ENCODE measurements at regions not wholly inside any gene's neighbourhood (a gene's known extent, or its start where the extent isn't known, plus 50 kb on each side); places are given as distances from the start of the nearest gene placed in this dataset.

DNA sequence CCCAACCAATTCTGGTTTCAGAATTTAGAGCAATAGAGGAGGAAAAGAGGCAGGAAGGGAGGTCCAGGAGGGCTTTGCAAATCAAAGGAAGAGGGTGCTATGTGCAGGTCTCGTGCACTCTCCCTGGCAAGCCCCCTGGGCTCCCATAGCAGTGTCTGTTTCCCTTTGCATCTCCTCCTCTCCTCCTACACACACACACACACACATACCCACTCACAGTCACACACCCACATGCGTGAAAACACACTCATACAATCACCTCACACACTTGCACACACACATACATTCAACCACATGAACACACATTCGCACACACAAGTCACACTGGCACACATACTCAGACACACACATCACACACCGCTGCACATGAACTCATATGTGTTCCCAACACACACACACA, 105.3 kb downstream of the OAT start:
- TF ChIP-seq POLR2A (IDR thresholded peaks at IDR 0.05; ENCODE audit: low read depth, low read length) (no peak), CTCF (conservative IDR thresholded peaks at IDR 0.05; ENCODE audit: low read depth, low read length) (no peak), FOS (IDR thresholded peaks at IDR 0.05; ENCODE audit: low read depth, low read length) (no peak), SMC3 (IDR thresholded peaks at IDR 0.05; ENCODE audit: low read depth, low read length) (no peak), RFX5 (IDR thresholded peaks at IDR 0.05; ENCODE audit: low read depth, low read length) (no peak), RAD21 (IDR thresholded peaks at IDR 0.05; ENCODE audit: low read length) (no peak), MXI1 (IDR thresholded peaks at IDR 0.05; ENCODE audit: borderline replicate concordance, low read depth, low read length) (no peak), NFE2L2 (IDR thresholded peaks at IDR 0.05; ENCODE audit: low read depth, low read length) (no peak)
